PC-9 (cell line): ENCODE measurements at regions not wholly inside any gene's neighbourhood (a gene's known extent, or its start where the extent isn't known, plus 50 kb on each side); places are given as distances from the start of the nearest gene placed in this dataset.
"Not testable (repeated sequence)": the region's sequence is repeated elsewhere in the genome, so short reads cannot be mapped to it uniquely, and the experiment has no call there.

Experiments used
- CTCF ChIP-seq: fragments of 200-600 bp; sonication (generic); conservative IDR thresholded peaks from 2 replicates; pipeline ENCODE4 v1.6.1; 2017; ENCODE audit warnings: mixed run types, antibody characterized with exemption, mild to moderate bottlenecking, moderate library complexity
- EZH2 ChIP-seq: fragments of 200-600 bp; sonication (generic); IDR thresholded peaks from 2 replicates; pipeline ENCODE4 v1.8.0; 2017; ENCODE audit warnings: antibody characterized with exemption, low read depth

- TF ChIP-seq CTCF, EZH2: not testable (repeated sequence)
These were observed 4047.0 kb upstream of the TPTE start for GRCh38 chr21:6474250-6474968.
